ENCODE measurements at regions not wholly inside any gene's neighbourhood (a gene's known extent, or its start where the extent isn't known, plus 50 kb on each side); places are given as distances from the start of the nearest gene placed in this dataset.

DNA sequence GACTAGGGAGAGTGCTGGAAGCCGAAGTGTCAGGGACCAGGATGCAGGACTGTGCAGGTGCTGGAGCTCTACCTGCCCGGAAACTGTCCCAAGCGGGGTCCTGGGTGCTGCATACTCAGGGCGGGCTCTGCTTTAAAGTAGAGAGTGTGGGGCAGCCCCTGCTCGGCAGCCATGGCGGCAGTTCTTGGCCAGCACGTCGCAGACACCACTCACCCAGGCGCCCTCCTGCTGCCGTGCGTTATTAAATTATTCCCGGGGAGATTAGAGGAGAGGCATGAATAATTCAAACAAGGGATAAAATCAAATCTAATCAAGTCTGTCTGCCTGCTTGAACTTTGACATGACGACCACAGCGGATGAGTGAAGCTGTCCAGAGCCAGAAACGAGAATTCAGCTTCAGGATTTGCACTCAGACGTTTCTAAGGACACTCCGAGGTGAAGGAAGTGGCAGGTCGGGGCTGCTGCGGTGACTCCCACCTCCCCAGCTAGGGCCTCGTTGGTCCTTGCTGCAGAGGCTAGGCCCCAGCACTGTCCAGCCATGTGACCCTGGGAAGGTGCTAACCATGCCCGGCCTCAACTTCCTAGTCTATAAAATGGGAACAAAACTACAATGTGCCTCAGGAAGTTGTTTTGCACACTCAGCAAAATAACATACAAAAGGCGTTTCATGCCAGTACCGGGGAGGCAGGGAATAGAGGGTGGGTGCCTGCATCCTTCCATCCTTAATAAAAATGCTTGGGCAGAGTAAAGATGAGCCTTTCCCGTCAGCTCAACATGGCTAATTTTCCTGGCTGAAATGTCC lies 91.3 kb upstream of the ADAMTS2 start:
- TF ChIP-seq, protein P1, sequence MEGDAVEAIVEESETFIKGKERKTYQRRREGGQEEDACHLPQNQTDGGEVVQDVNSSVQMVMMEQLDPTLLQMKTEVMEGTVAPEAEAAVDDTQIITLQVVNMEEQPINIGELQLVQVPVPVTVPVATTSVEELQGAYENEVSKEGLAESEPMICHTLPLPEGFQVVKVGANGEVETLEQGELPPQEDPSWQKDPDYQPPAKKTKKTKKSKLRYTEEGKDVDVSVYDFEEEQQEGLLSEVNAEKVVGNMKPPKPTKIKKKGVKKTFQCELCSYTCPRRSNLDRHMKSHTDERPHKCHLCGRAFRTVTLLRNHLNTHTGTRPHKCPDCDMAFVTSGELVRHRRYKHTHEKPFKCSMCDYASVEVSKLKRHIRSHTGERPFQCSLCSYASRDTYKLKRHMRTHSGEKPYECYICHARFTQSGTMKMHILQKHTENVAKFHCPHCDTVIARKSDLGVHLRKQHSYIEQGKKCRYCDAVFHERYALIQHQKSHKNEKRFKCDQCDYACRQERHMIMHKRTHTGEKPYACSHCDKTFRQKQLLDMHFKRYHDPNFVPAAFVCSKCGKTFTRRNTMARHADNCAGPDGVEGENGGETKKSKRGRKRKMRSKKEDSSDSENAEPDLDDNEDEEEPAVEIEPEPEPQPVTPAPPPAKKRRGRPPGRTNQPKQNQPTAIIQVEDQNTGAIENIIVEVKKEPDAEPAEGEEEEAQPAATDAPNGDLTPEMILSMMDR (IDR thresholded peaks at IDR 0.05): no peak
- TF ChIP-seq EZH2 (IDR thresholded peaks at IDR 0.05): no peak
- TF ChIP-seq EZH2phosphoT487 (IDR thresholded peaks at IDR 0.05): no peak

Data from neural progenitor cell (in vitro differentiated cells).